Prostate gland (tissue), 2 donors: ENCODE measurements at regions not wholly inside any gene's neighbourhood (a gene's known extent, or its start where the extent isn't known, plus 50 kb on each side); places are given as distances from the start of the nearest gene placed in this dataset.

Experiments used
- CTCF ChIP-seq, 4 experiments: fragments of 200-600 bp in 2 of 4; fragments of 450-650 bp in 2 of 4; sonication (generic) in 2 of 4; IDR thresholded peaks; 1 replicate in 3 of 4; 2 replicates in 1 of 4; pipeline ENCODE4 v1.5.1; 2016 to 2019; ENCODE audit warnings: antibody characterized with exemption in 4 of 4, mild to moderate bottlenecking in 2 of 4, moderate library complexity in 2 of 4
- POLR2A ChIP-seq: fragments of 450-650 bp; IDR thresholded peaks from one replicate; pipeline ENCODE4 v1.6.1; 2016; ENCODE audit warnings: antibody characterized with exemption, mild to moderate bottlenecking
- POLR2AphosphoS5 ChIP-seq: sonication (generic); formaldehyde crosslinking; IDR thresholded peaks from one replicate; pipeline ENCODE4 v1.6.1; 2017; ENCODE audit warnings: antibody characterized with exemption

DNA sequence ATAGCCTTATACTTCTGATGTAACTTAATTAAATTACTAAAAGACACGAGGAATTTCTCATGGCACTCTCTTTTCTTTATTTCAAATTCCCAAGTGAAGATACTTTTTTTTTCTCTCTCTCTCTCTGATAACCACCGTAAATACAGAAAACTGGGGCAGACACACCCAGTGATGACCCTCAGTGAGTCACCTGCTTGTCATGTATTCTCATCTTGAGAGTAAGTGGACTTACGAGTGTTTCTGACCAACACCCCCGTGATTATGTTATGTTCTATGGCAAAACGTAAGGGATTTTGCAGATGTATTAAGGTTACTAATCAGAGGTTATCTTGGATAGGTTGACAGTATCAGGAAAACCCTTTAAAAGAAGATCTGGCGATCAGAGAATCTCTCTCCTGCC is 348.8 kb upstream of the ZNF717 start:
- TF ChIP-seq POLR2A (no peak), CTCF (IDR thresholded peaks at IDR 0.05) (no peak), POLR2AphosphoS5 (no peak)
